Body of pancreas (tissue), 4 donors: ENCODE measurements at regions not wholly inside any gene's neighbourhood (a gene's known extent, or its start where the extent isn't known, plus 50 kb on each side); places are given as distances from the start of the nearest gene placed in this dataset.

Experiments
- ATAC-seq: fragments of 150-250 bp; one replicate; pipeline ENCODE4 v1.9.1; 2016
- DNase-seq, 4 donors: peaks; one replicate each; pipeline ENCODE4 v3.0.0-alpha.2; 2019
- H3K27ac ChIP-seq, 4 donors: fragments of 200-600 bp; sonication (generic); 1 replicate in 3 of 4; 2 replicates in 1 of 4; pipeline versions ENCODE4 v1.5.1 to v1.6.1; 2016 to 2019; ENCODE audit warnings: mild to moderate bottlenecking in 1 of 4, mixed read lengths in 1 of 4, moderate library complexity in 1 of 4
- H3K27me3 ChIP-seq, 2 donors: fragments of 200-600 bp; sonication (generic); one replicate each; pipeline ENCODE4 v1.6.0; 2016; ENCODE audit warnings: mild to moderate bottlenecking in 1 of 2
- H3K36me3 ChIP-seq, 2 donors: fragments of 200-600 bp; sonication (generic); replicated peaks in 1 of 2; 2 replicates each; pipeline ENCODE4 v1.5.1; 2016; ENCODE audit warnings: low read depth in 2 of 2; ENCODE audit not compliant: insufficient read depth in 1 of 2
- H3K4me1 ChIP-seq: fragments of 200-600 bp; sonication (generic); one replicate; pipeline ENCODE4 v1.6.0; 2016
- H3K4me3 ChIP-seq, 2 donors: fragments of 200-600 bp; sonication (generic); 1 replicate in 1 of 2; 2 replicates in 1 of 2; pipeline ENCODE4 v1.5.1; 2016 to 2019
- H3K9me3 ChIP-seq, 3 donors: fragments of 200-600 bp; sonication (generic); 1 replicate in 2 of 3; 2 replicates in 1 of 3; pipeline ENCODE4 v1.5.1; 2016
- POLR2A ChIP-seq, 3 donors: fragments of 450-650 bp; IDR thresholded peaks; one replicate each; pipeline ENCODE4 v1.6.1; 2016; ENCODE audit warnings: antibody characterized with exemption in 3 of 3, mild to moderate bottlenecking in 2 of 3
- WGBS, 2 donors: methylation state at CpG; one replicate each; pipeline ENCODE4 v1.1.5; 2017; 5-methylcytosine and 5-hydroxymethylcytosine counted together
- intact Hi-C: fragments of 100-400 bp; cut with DNase I; formaldehyde crosslinking; loops from one replicate; pipeline ENCODE4 v1.15.1; 2023
- TF ChIP-seq, protein P1 (sequence below), 7 experiments: fragments of 450-650 bp in 4 of 7; fragments of 200-600 bp in 3 of 7; sonication (generic) in 3 of 7; IDR thresholded peaks; one replicate each; pipeline ENCODE4 v1.5.1; 2016 to 2019; ENCODE audit warnings: antibody characterized with exemption in 7 of 7

DNA sequence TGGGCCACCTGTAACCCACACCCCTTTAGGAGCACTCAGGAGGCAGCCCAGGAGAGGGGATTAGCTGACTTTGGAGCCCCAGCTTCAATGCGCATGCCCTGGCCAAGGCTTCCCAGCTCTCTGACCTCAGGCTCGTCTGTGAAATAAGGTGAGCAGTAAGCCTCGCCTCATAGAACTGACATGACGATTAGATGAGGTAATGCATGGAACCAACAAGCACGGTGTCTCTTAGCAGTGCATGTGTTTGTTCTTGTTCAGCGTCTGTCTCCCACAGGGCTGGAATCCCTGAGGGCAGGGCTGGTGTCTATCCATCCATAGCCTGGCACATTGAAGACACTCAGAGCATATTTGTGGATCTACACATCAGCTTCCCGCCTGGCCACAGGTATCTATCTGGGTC lies 415.4 kb downstream of the MN1 start:
- Histone ChIP-seq H3K36me3 (no peaks in the 10 kb centered on the region), H3K4me3 (no peak overlapping the region), H3K9me3 (no peaks in the 10 kb centered on the region), H3K27ac (no peak overlapping the region), H3K27me3 (no peaks in the 10 kb centered on the region), H3K4me1 (no peaks in the 10 kb centered on the region)
- intact Hi-C loops = no loop called here
- no peak for ATAC-seq
- 86 to 89% methylated on average over 6 to 7 of the region's 7 CpGs for WGBS, 2 donors
- no peak for DNase-seq
- TF ChIP-seq, protein P1, sequence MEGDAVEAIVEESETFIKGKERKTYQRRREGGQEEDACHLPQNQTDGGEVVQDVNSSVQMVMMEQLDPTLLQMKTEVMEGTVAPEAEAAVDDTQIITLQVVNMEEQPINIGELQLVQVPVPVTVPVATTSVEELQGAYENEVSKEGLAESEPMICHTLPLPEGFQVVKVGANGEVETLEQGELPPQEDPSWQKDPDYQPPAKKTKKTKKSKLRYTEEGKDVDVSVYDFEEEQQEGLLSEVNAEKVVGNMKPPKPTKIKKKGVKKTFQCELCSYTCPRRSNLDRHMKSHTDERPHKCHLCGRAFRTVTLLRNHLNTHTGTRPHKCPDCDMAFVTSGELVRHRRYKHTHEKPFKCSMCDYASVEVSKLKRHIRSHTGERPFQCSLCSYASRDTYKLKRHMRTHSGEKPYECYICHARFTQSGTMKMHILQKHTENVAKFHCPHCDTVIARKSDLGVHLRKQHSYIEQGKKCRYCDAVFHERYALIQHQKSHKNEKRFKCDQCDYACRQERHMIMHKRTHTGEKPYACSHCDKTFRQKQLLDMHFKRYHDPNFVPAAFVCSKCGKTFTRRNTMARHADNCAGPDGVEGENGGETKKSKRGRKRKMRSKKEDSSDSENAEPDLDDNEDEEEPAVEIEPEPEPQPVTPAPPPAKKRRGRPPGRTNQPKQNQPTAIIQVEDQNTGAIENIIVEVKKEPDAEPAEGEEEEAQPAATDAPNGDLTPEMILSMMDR (IDR thresholded peaks at IDR 0.05) = no peak
- no peak for TF ChIP-seq POLR2A (IDR thresholded peaks at IDR 0.05)

DNA sequence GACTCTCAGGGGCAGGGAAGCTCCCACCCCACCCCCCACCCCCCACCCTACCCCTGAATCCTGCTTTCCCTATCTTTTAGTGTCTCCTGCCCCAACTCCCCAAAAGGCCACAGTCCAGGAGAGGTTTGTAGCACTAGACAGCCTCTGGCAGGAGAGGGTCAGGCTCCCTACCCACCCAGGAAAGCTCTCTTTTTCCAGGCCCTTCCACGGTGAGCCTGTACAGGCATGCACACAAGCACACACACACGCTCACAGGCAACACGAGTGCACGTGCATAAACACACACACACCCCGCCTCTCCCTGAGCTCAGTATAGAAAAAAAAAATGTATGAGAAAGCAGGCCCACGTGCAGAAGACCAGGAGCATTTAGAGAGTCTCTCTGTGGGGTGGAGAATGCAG lies 414.0 kb downstream of the MN1 start:
- Histone ChIP-seq H3K27ac (no peak overlapping the region), H3K9me3 (no peaks in the 10 kb centered on the region), H3K4me3 (no peak overlapping the region), H3K36me3 (no peaks in the 10 kb centered on the region), H3K4me1 (no peaks in the 10 kb centered on the region), H3K27me3 (no peaks in the 10 kb centered on the region)
- TF ChIP-seq, protein P1 (IDR thresholded peaks at IDR 0.05) = no peak
- TF ChIP-seq POLR2A (IDR thresholded peaks at IDR 0.05) = no peak
- WGBS, 2 donors = 57 to 81% methylated on average over 6 of the region's 6 CpGs
- intact Hi-C loops = no loop called here
- no peak for DNase-seq
- no peak for ATAC-seq

DNA sequence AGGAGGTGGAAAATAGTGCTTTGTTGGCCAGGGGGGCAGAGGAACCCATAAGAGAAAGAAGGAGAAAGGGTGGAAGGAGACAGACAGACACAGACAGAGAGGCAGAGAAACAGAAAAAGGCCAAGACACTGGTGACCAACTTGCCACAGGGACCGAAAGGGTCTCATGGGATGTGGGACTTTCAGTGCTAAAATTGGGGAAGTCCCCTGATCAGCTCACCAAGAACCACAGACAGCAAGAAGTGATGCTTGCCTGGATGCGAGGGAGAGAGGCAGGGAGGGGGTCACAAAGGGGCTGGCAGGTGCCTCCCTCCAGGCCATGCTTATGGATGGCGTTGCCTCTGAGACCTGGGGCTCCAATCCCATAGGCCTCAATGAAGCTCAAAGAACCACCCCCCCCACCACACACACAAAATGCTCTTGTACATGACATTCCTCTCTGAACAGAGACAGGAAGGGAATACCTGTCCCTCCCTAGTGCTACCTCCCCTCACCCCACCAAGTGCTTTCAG lies 413.4 kb downstream of the MN1 start:
- DNase-seq (no peak), ATAC-seq (no peak)
- no peak overlapping the region for H3K27ac ChIP-seq
- no peak overlapping the region for H3K4me3 ChIP-seq
- no peaks in the 10 kb centered on the region for H3K4me1 ChIP-seq
- no peaks in the 10 kb centered on the region for H3K36me3 ChIP-seq
- TF ChIP-seq POLR2A (IDR thresholded peaks at IDR 0.05) = no peak
- TF ChIP-seq, protein P1 (IDR thresholded peaks at IDR 0.05) = no peak
- H3K9me3 ChIP-seq = no peaks in the 10 kb centered on the region
- WGBS, 2 donors = 84 to 89% methylated on average over 3 of the region's 3 CpGs
- no peaks in the 10 kb centered on the region for H3K27me3 ChIP-seq
- intact Hi-C loops = no loop called here

DNA sequence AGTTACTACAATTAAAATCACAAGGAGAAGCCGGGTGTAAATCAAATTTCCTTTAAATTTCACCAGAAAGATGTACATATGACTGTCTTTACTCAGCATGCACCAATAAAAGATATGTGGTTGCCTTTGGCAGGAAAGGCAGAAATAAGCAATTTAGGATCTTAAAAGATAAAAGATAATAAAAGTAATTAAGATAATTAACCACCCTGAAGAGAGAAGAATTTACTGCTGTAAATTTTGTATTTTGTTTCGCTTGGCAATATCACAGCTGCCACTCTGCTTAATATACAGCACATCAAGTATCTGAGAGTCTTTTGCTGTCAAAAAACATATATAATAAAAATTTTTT lies 411.9 kb downstream of the MN1 start:
- H3K27me3 ChIP-seq = no peaks in the 10 kb centered on the region
- H3K4me1 ChIP-seq = no peaks in the 10 kb centered on the region
- no peak for DNase-seq
- H3K36me3 ChIP-seq = no peaks in the 10 kb centered on the region
- WGBS, 2 donors = 67 to 86% methylated on average over 2 of the region's 2 CpGs
- intact Hi-C loops = no loop called here
- no peak overlapping the region for H3K4me3 ChIP-seq
- H3K9me3 ChIP-seq = no peaks in the 10 kb centered on the region
- TF ChIP-seq, protein P1 (IDR thresholded peaks at IDR 0.05) = no peak
- no peak for TF ChIP-seq POLR2A (IDR thresholded peaks at IDR 0.05)
- no peak for ATAC-seq
- no peak overlapping the region for H3K27ac ChIP-seq

DNA sequence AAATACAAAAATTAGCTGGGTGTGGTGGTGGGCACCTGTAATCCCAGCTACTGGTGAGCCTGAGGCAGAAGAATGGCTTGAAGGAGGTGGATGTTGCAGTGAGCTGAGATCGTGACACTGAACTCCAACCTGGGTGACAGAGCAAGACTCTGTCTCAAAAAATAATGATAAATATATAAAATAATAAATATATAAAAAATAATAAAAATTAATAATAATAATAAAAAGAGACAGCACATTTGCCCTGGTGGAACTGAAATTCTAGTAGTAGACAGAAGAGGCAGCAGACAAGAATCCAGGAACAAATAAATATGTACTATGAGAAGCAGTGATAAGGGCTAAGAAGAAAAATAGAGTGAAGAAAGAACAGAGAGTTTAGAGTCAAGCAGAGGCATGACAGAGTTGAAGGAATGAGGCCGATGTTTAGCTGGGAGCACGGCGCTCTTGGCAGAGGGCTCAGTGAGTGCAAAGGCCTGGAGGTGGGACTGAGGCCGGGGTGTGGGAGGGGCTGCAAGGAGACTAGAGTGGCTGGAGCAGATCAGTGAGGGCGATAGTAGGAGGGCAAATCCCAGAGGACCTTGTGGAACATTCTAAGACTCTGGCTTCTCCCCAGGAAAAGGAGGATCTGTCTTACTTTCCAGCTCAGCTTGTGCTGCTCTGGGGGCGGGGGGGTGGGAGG lies 410.3 kb downstream of the MN1 start:
- DNase-seq (peak; percentile 28 to 55 (median 45)), ATAC-seq (peak; percentile 59)
- H3K27ac ChIP-seq = no peak overlapping the region
- no peaks in the 10 kb centered on the region for H3K27me3 ChIP-seq
- TF ChIP-seq, protein P1 (IDR thresholded peaks at IDR 0.05) = no peak
- intact Hi-C loops = no loop called here
- no peaks in the 10 kb centered on the region for H3K36me3 ChIP-seq
- 43 to 60% methylated on average over 7 of the region's 7 CpGs for WGBS, 2 donors
- no peaks in the 10 kb centered on the region for H3K9me3 ChIP-seq
- no peaks in the 10 kb centered on the region for H3K4me1 ChIP-seq
- H3K4me3 ChIP-seq = no peak overlapping the region
